NOMO-1 (cell line): ENCODE measurements at regions not wholly inside any gene's neighbourhood (a gene's known extent, or its start where the extent isn't known, plus 50 kb on each side); places are given as distances from the start of the nearest gene placed in this dataset.

Experiments
- DNase-seq, 2 experiments: peaks; one replicate each; lab custom pipeline; 2025; ENCODE audit not compliant: unreplicated experiment in 2 of 2; lab: John Stamatoyannopoulos, UW

GRCh38 chr10:125222515-125223308, 62.3 kb upstream of the CTBP2 start:
- no peak for DNase-seq

- no peak for DNase-seq
Measured at GRCh38 chr10:125221716-125222115, 61.4 kb upstream of the CTBP2 start.

- DNase-seq: no peak
Measured at GRCh38 chr10:125219776-125220175, 59.4 kb upstream of the CTBP2 start.

- no peak for DNase-seq
Measured at GRCh38 chr10:125218967-125219366, 58.6 kb upstream of the CTBP2 start.

- DNase-seq: no peak
Measured at GRCh38 chr10:125217990-125218675, 57.8 kb upstream of the CTBP2 start.

GRCh38 chr10:125216861-125217260, 56.5 kb upstream of the CTBP2 start:
- no peak for DNase-seq

GRCh38 chr10:125216309-125216708, 55.9 kb upstream of the CTBP2 start:
- DNase-seq: no peak

- no peak for DNase-seq
Measured at GRCh38 chr10:125214283-125214570, 53.9 kb upstream of the CTBP2 start.

GRCh38 chr10:125213541-125214282, 53.3 kb upstream of the CTBP2 start:
- no peak for DNase-seq

- DNase-seq: no peak
Measured at GRCh38 chr10:125212150-125212809, 51.9 kb upstream of the CTBP2 start.
